ENCODE measurements at regions not wholly inside any gene's neighbourhood (a gene's known extent, or its start where the extent isn't known, plus 50 kb on each side); places are given as distances from the start of the nearest gene placed in this dataset.

DNA sequence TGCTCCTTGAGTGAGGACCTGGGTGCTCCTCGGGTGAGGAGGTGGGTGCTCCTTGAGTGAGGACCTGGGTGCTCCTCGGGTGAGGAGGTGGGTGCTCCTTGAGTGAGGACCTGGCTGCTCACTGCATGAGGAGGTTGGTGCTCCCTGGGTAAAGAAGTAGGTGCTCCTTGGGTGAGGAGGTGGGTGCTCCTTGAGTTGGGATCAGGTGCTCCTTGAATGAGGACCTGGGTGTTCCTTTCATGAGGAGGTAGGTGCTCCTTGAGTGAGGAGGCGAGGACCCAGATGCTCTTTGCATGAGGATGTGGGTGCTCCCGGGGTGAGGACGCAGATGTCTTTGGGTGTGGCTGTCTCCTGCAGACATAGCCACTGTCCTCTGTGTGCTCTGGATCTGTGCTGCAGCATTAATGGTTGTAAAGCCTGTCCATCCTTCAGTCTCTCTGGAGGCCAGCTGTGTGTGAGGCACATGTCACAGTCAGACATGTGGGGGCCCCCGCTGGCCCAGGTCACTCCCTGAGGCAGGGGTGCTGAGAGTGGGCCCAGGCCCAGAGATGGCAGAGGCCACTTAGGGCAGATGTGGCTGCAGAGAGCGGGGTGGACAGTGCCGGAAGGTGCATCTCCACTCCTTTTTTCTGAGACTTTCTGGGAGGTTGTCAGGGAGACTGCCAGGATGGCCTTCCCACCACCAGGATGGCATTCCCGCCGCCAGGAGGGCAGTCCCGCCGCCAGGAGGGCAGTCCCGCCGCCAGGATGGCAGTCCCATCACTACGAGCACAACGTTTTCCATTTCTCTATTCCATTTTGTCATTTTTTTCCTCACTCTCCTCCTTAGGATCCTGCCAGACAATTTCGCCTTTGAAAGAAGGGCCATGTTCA, 101.8 kb downstream of the HMX1 start:
- H3K4me1 Mint-ChIP-seq: no peaks in the 10 kb centered on the region
- H3K4me3 Mint-ChIP-seq: no peak overlapping the region
- H3K27me3 Mint-ChIP-seq: no peaks in the 10 kb centered on the region
- H3K9me3 Mint-ChIP-seq: no peaks in the 10 kb centered on the region
- no peak overlapping the region for H3K27ac Mint-ChIP-seq
- no peak for DNase-seq
- no peaks in the 10 kb centered on the region for H3K36me3 Mint-ChIP-seq (ENCODE audit: low read depth)
- intact Hi-C loops (cut with micrococcal nuclease): no loop called here

DNA sequence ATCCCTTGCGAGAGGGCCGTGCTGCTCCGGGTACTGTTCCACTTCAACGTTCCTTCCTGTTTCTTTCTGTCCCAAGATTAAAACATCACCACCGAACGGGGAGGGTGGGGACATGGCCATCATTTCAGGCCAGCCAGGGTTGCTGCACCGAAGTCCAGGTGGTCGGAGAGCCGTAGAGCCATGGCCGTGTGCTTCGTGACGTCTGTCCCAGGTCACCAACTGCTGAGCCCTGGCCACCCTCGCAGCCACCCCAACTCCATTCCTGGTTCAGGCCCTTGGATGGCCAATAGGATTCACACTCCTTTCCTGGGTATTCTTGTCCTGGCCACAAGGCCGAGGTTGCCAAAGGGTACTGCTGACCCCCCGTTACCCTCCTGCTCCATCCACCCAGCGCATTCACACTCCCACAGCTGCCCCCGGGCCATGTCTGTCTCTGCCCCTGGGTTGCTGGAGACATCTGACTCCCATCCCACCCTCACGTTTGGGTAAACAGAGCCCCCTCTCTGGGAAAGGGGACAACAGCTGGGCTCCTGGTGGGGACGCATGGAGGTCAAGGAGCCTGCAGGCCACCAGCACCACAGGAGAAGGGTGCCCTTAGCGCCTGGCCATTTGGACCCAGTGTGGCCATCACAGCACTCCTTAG, 103.2 kb downstream of the HMX1 start:
- DNase-seq: no peak
- no peaks in the 10 kb centered on the region for H3K27me3 Mint-ChIP-seq
- H3K4me1 Mint-ChIP-seq: no peaks in the 10 kb centered on the region
- no peaks in the 10 kb centered on the region for H3K36me3 Mint-ChIP-seq (ENCODE audit: low read depth)
- H3K9me3 Mint-ChIP-seq: no peaks in the 10 kb centered on the region
- H3K4me3 Mint-ChIP-seq: no peak overlapping the region
- intact Hi-C loops (cut with micrococcal nuclease): no loop called here
- H3K27ac Mint-ChIP-seq: no peak overlapping the region

DNA sequence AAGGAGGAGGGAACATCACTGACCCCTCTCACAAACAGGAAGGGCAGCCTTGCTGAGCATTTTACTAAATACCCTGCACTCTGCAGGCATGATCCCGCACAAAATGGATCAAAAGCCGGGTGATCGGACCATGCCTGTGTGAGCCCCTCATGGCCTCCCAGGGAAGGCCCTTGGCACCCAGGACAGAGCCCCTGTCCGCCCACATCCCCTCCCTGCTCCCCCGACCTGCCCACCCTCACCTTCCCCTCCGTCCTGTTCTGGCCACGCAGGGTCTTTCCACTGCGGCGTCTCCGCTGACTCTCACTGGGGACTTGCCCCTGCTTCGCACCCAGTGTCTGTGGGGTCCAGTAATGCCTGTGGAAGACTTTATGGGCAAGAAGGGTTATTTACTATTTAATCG, 105.0 kb downstream of the HMX1 start:
- intact Hi-C loops (cut with micrococcal nuclease): no loop called here
- Mint-ChIP-seq H3K27ac (no peak overlapping the region), H3K36me3 (ENCODE audit: low read depth) (no peaks in the 10 kb centered on the region), H3K4me1 (no peaks in the 10 kb centered on the region), H3K9me3 (no peaks in the 10 kb centered on the region), H3K27me3 (no peaks in the 10 kb centered on the region), H3K4me3 (no peak overlapping the region)
- DNase-seq: no peak

DNA sequence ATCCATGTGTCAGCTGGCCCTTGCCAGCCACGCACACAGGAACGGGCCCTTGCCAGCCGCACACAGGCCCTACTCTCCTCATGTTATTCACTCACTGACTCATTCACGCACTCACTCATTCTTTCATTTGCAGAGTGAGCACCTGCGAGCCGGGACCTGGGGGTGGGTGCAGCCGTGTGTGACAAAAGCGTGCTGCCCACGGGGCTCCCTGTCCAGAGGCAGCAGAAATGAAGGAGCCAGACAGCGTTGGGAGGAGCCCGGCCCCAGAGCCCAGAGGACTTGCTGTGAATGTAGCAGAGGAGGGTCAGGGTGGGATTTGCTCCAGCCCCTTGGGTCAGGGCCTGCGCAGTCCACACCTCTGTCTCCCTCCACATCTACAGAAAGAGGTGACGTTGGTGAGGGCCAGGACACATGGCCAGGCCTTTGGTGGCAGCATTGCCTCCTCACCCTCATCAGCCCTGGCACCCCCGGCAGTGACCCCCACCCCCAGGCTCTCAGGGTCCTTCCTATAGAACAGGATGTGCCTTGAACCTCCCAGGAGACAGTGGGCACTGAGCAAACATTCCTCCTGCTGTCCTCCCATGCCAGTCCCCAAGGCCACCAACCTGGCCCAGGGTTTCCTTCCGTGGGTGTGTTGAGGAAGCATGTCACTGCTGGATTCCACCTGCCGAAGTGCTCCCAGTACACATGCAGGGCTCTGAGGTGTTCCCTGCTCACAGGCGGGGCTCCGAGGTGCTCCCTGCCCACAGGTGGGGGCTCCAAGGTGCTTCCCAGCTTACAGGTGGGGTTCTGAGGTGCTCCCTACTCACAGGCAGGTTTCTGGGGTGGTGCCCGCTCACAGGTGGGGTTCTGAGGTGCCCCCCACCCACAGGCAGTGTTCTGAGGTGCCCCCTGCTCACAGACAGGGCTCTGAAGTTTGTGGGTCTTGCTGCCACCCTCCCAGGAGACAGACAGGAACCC, 105.7 kb downstream of the HMX1 start:
- H3K27me3 Mint-ChIP-seq: no peaks in the 10 kb centered on the region
- H3K27ac Mint-ChIP-seq: no peak overlapping the region
- H3K9me3 Mint-ChIP-seq: no peaks in the 10 kb centered on the region
- no peak for DNase-seq
- H3K36me3 Mint-ChIP-seq (ENCODE audit: low read depth): no peaks in the 10 kb centered on the region
- intact Hi-C loops (cut with micrococcal nuclease): no loop called here
- H3K4me3 Mint-ChIP-seq: no peak overlapping the region
- no peaks in the 10 kb centered on the region for H3K4me1 Mint-ChIP-seq

DNA sequence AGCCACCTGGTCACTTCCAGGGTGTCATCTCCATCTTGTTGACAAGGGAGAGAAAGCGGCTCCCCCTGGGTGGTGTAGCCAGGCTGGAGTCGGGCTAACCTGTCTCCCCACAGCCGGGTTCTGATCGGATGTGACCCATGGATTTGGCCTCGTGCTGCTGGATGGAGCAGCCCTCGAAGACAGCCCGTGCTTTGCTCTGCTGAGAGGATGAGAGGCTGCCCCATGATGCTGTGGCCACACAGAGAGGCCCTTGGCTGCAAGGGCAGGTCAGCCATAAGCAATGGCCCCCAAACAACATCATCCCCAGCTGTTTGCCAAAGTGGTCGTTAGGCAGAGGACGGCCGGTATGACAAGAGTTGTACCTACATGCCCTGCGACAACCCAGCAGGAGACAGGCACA, 106.6 kb downstream of the HMX1 start:
- intact Hi-C loops (cut with micrococcal nuclease): no loop called here
- H3K9me3 Mint-ChIP-seq: no peaks in the 10 kb centered on the region
- no peak overlapping the region for H3K27ac Mint-ChIP-seq
- H3K4me3 Mint-ChIP-seq: no peak overlapping the region
- H3K36me3 Mint-ChIP-seq (ENCODE audit: low read depth): no peaks in the 10 kb centered on the region
- no peaks in the 10 kb centered on the region for H3K27me3 Mint-ChIP-seq
- DNase-seq: no peak
- no peaks in the 10 kb centered on the region for H3K4me1 Mint-ChIP-seq

DNA sequence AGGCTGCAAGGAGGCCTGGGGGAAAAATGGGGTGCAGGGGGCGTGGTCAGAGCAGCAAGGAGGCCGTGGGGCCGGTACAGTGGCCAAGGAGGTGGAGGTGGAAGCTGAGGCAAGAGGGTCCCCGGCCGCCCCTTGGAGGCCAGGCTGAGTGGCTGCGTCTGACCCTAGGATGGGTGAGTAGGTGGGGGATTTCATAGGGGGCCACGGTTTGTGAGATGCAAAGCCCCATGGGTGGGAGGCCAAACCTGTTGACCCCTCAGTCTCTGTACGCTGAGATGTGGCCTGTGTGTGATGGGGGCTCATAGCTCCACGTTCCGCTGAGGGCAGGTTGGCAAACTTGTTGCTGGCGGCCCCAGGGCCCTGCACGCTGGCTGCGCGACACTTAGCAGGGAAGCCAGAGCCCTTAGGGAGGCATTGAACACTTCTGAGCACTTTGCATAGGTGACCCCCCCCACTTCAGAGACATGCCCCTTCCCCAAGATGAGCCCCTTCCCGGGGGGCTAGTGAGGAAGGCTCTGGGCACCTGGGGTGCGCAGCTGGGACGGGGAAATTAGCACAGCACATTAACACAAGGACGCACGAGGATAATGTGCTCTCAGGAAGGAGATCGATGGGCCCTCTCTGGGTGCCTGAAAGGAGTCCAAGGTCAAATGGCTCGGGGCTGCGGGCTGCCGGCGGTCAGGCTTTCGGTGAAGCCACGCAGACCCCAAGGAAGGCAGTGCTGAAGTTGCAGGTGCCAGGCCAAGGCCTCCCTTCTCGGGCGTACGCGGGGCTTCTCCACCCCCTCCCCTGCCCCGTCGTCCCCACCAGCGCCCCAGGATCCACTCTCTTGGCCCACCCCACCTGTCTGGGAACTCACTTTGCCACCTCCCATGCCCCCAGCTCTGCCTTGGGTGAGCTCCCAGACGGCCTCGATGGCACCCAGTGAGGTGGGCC, 107.4 kb downstream of the HMX1 start:
- Mint-ChIP-seq H3K36me3 (ENCODE audit: low read depth) (no peaks in the 10 kb centered on the region), H3K4me1 (no peaks in the 10 kb centered on the region), H3K4me3 (no peak overlapping the region), H3K27ac (no peak overlapping the region), H3K9me3 (no peaks in the 10 kb centered on the region), H3K27me3 (no peaks in the 10 kb centered on the region)
- intact Hi-C loops (cut with micrococcal nuclease): no loop called here
- DNase-seq: no peak

DNA sequence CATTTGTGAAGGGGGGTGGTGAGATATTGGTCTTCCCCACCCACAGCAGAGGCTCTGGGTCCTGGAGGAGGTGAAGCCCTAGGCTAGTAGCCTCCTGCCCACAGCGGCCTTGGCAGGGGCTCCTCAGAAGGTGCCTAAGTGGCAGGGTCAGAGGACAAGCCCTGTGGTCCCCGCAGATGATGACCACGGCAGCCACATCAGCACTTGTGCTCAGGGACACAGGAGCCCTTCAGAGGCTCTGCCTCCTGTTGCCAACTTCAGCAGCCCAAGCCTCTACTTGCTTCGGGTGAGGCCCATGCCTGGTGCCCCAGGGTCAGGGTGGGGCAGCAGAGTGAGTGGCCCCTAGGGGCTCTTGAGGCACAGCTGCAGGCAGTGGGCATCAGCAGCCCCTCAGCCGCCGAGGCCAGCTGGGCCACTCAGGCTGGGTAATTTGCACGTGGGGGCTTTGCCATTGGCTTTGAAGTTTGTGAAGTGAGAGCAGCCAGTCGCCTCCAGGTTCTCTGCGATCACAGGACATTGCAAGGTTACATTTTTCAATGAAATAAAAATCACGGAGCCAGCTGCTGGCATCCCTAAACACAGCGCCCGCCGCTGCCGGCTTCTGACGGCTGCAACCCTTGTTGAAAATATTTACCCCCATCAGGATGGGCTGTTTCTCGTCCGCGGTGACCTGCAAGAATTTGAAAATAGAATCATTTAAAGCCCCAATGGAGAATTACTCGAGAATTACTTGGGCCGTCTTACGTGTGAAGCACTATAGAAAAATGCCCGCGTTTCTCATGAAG, 108.5 kb downstream of the HMX1 start:
- Mint-ChIP-seq H3K27me3 (no peaks in the 10 kb centered on the region), H3K4me3 (no peak overlapping the region), H3K36me3 (ENCODE audit: low read depth) (no peaks in the 10 kb centered on the region), H3K4me1 (no peaks in the 10 kb centered on the region), H3K27ac (no peak overlapping the region), H3K9me3 (no peaks in the 10 kb centered on the region)
- intact Hi-C loops (cut with micrococcal nuclease): no loop called here
- DNase-seq: no peak

DNA sequence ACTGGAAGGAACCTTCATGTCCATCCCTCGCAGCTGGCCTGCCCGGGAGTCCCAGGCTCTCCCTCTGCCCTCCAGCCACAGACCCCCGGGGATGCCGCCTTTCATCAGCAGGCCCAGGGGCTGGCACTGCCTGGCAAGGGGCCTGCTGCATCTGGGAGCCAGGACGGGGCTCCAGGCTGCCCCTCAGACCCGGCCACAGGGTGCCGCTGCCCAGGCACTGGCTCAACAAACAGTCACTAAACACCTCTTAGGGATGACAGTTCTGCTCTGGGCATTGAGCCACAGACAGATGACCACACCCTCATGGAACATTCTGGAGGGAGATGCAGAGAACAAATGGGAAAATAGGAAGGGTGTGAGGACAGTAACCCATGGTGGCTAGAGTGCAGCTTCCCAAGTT, 109.3 kb downstream of the HMX1 start:
- Mint-ChIP-seq H3K27ac (no peak overlapping the region), H3K4me3 (no peak overlapping the region), H3K27me3 (no peaks in the 10 kb centered on the region), H3K36me3 (ENCODE audit: low read depth) (no peaks in the 10 kb centered on the region), H3K9me3 (no peaks in the 10 kb centered on the region), H3K4me1 (no peaks in the 10 kb centered on the region)
- intact Hi-C loops (cut with micrococcal nuclease): no loop called here
- DNase-seq: no peak

DNA sequence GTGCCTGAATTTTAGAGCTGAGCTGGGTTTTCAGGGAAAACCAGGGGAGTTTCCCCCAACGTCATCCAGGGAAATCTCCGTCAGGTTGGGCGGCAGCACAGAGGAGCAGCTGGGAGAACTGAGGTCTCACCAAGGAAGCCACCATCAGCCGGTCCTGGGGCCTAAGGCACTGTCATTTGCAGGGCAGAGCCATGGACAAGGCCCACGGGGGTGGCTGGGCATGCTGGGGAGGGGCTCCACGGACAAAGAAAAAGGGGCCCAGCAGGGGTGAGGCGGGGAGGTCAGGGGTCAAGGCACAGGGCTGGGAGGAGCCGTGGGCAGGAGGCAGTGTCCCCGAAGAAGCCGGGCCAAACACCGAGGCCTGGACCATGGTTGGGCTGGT, 109.8 kb downstream of the HMX1 start:
- Mint-ChIP-seq H3K4me3 (no peak overlapping the region), H3K4me1 (no peaks in the 10 kb centered on the region), H3K9me3 (no peaks in the 10 kb centered on the region), H3K27ac (no peak overlapping the region), H3K36me3 (ENCODE audit: low read depth) (no peaks in the 10 kb centered on the region), H3K27me3 (no peaks in the 10 kb centered on the region)
- DNase-seq: no peak
- intact Hi-C loops (cut with micrococcal nuclease): no loop called here

DNA sequence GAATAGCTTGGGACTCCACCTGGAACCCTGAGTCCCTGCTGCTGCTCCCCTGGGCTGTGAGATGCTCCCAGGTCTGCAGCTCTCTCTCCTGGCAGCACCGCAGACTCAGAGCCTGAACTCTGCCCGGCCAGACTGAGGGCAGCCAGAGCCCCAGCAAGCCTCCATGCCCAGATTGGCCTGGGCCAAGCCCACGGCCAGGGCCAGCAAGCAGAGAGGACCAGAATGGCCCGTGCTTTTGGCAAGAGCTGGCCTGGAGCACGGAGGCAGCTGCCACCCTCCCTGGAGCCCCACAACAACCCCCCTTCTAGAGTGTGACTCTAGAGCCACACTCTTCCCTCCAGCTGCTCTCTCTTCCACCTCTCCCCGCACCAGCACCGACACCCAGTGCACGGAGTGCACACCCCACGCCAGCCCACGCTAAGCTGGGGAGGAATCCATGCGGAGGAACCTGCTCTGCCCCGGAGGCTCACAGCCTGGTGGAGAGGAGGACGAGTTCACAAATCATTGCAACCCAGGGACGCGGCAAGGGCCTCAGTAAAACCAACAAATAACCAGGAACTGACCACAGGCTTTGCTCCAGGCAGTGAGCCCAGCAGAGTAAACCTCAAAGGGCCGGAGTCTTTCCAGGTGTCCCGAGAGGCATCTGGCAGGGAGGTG, 110.3 kb downstream of the HMX1 start:
- DNase-seq: no peak
- no peaks in the 10 kb centered on the region for H3K4me1 Mint-ChIP-seq
- H3K4me3 Mint-ChIP-seq: no peak overlapping the region
- no peaks in the 10 kb centered on the region for H3K9me3 Mint-ChIP-seq
- H3K27me3 Mint-ChIP-seq: no peaks in the 10 kb centered on the region
- intact Hi-C loops (cut with micrococcal nuclease): no loop called here
- no peaks in the 10 kb centered on the region for H3K36me3 Mint-ChIP-seq (ENCODE audit: low read depth)
- H3K27ac Mint-ChIP-seq: no peak overlapping the region

DNA sequence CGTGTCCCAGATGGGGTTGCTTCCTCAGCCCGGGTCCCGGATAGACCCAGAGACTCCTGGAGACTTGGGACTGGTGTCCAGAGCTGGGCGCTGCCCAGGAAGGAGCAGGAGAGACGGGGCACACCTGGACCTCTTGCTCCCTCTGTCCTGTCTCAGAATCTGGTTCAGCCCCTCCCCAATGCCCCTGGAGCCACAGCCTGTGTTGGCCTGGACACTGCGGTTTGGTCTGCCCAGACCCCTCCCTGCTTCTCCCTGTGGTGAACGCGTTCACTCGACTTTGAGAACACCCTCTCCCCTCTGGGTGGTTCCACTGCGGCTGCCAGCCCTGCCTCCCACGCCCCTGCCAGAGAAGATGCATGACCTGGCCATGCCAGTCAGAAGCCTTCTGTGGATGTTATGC, 111.1 kb downstream of the HMX1 start:
- Mint-ChIP-seq H3K27ac (no peak overlapping the region), H3K27me3 (no peaks in the 10 kb centered on the region), H3K4me1 (no peaks in the 10 kb centered on the region), H3K4me3 (no peak overlapping the region), H3K9me3 (no peaks in the 10 kb centered on the region), H3K36me3 (ENCODE audit: low read depth) (no peaks in the 10 kb centered on the region)
- no peak for DNase-seq
- intact Hi-C loops (cut with micrococcal nuclease): no loop called here

DNA sequence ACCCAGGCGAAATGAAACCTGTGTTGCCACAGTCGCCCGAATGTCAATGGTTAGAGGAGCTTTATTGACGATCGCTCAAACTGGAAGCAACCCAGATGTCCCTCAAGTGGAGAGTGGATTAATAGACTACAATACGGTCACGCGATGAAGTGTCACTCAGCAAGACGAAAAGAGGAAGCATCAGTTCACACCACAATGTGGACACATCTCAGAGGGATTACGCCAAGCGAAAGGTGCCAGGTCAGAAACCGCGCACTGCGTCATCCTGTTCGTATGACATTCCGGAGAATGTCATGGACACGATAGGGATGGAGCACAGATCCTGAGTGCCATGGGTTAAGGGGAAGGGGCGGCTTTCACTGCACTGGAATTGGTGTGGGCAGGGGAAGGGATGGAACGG, 111.7 kb downstream of the HMX1 start:
- Mint-ChIP-seq H3K4me3 (no peak overlapping the region), H3K9me3 (no peaks in the 10 kb centered on the region), H3K27me3 (no peaks in the 10 kb centered on the region), H3K36me3 (ENCODE audit: low read depth) (no peaks in the 10 kb centered on the region), H3K4me1 (no peaks in the 10 kb centered on the region), H3K27ac (no peak overlapping the region)
- intact Hi-C loops (cut with micrococcal nuclease): no loop called here
- no peak for DNase-seq
